Progenitor cell of endocrine pancreas (in vitro differentiated cells): ENCODE measurements at regions not wholly inside any gene's neighbourhood (a gene's known extent, or its start where the extent isn't known, plus 50 kb on each side); places are given as distances from the start of the nearest gene placed in this dataset.

Experiments
- DNase-seq: peaks from one replicate; pipeline ENCODE4 v3.0.0; 2021; ENCODE audit warnings: low spot score; ENCODE audit not compliant: unreplicated experiment
- H3K27ac Mint-ChIP-seq: 2 replicates; pipeline ENCODE4 v1.8.0; 2021; ENCODE audit warnings: mild to moderate bottlenecking, moderate library complexity, mixed read lengths
- H3K27me3 Mint-ChIP-seq: 2 replicates; pipeline ENCODE4 v1.8.0; 2021; ENCODE audit warnings: mixed read lengths
- H3K36me3 Mint-ChIP-seq: 2 replicates; pipeline ENCODE4 v1.8.0; 2022; ENCODE audit warnings: mixed read lengths; ENCODE audit not compliant: insufficient read depth
- H3K4me1 Mint-ChIP-seq: 2 replicates; pipeline ENCODE4 v1.8.0; 2021; ENCODE audit warnings: low read depth, mixed read lengths
- H3K4me3 Mint-ChIP-seq: 2 replicates; pipeline ENCODE4 v1.8.0; 2021; ENCODE audit warnings: low read depth, mild to moderate bottlenecking, moderate library complexity, mixed read lengths
- H3K9me3 Mint-ChIP-seq: 2 replicates; pipeline ENCODE4 v1.8.0; 2021; ENCODE audit warnings: low read depth, mixed read lengths
- CTCF ChIP-seq: fragments of 200-600 bp; sonication (generic); IDR thresholded peaks from one replicate; pipeline ENCODE4 v1.5.0; 2021; ENCODE audit warnings: antibody characterized with exemption, mild to moderate bottlenecking; ENCODE audit not compliant: unreplicated experiment

- Mint-ChIP-seq H3K4me1 (no peaks in the 10 kb centered on the region), H3K27ac (no peak overlapping the region), H3K9me3 (no peaks in the 10 kb centered on the region), H3K36me3 (no peaks in the 10 kb centered on the region), H3K4me3 (no peak overlapping the region), H3K27me3 (no peaks in the 10 kb centered on the region)
- no peak for DNase-seq
- TF ChIP-seq CTCF, result no peak
These were observed 86.9 kb upstream of the CLEC14A start for GRCh38 chr14:38342803-38343202.

- H3K36me3 Mint-ChIP-seq, result no peaks in the 10 kb centered on the region
- H3K27me3 Mint-ChIP-seq, result no peaks in the 10 kb centered on the region
- H3K27ac Mint-ChIP-seq, result no peak overlapping the region
- no peak for DNase-seq
- H3K4me1 Mint-ChIP-seq, result no peaks in the 10 kb centered on the region
- no peak for TF ChIP-seq CTCF
- no peak overlapping the region for H3K4me3 Mint-ChIP-seq
- no peaks in the 10 kb centered on the region for H3K9me3 Mint-ChIP-seq
These were observed 83.8 kb upstream of the CLEC14A start for GRCh38 chr14:38339696-38340095.

GRCh38 chr14:38336298-38336697, 80.4 kb upstream of the CLEC14A start:
- no peak for TF ChIP-seq CTCF
- no peaks in the 10 kb centered on the region for H3K4me1 Mint-ChIP-seq
- H3K36me3 Mint-ChIP-seq, result no peaks in the 10 kb centered on the region
- H3K27ac Mint-ChIP-seq, result no peak overlapping the region
- H3K4me3 Mint-ChIP-seq, result no peak overlapping the region
- no peaks in the 10 kb centered on the region for H3K27me3 Mint-ChIP-seq
- H3K9me3 Mint-ChIP-seq, result no peaks in the 10 kb centered on the region
- DNase-seq, result no peak

- H3K4me3 Mint-ChIP-seq, result no peak overlapping the region
These were observed 74.4 kb upstream of the CLEC14A start for GRCh38 chr14:38330275-38330674.

GRCh38 chr14:38329246-38329645, 73.4 kb upstream of the CLEC14A start:
- H3K36me3 Mint-ChIP-seq, result no peaks in the 10 kb centered on the region
- H3K27ac Mint-ChIP-seq, result no peak overlapping the region
- no peaks in the 10 kb centered on the region for H3K27me3 Mint-ChIP-seq
- H3K9me3 Mint-ChIP-seq, result peaks cover 3% of the 10 kb centered on the region
- no peaks in the 10 kb centered on the region for H3K4me1 Mint-ChIP-seq
- TF ChIP-seq CTCF, result no peak
- no peak overlapping the region for H3K4me3 Mint-ChIP-seq
- no peak for DNase-seq

More at GRCh38 chr14:38330275-38330674, 74.4 kb upstream of the CLEC14A start:
- H3K9me3 Mint-ChIP-seq, result peaks cover 3% of the 10 kb centered on the region
- no peak for TF ChIP-seq CTCF
- no peaks in the 10 kb centered on the region for H3K4me1 Mint-ChIP-seq
- no peaks in the 10 kb centered on the region for H3K27me3 Mint-ChIP-seq
- no peak for DNase-seq
- no peak overlapping the region for H3K27ac Mint-ChIP-seq
- H3K36me3 Mint-ChIP-seq, result no peaks in the 10 kb centered on the region
